Hepatocyte (in vitro differentiated cells): ENCODE measurements at regions not wholly inside any gene's neighbourhood (a gene's known extent, or its start where the extent isn't known, plus 50 kb on each side); places are given as distances from the start of the nearest gene placed in this dataset.

Experiments used
- CTCF ChIP-seq: fragments of 200-600 bp; sonication (generic); IDR thresholded peaks from 2 replicates; pipeline ENCODE4 v1.5.1; 2016; ENCODE audit warnings: antibody characterized with exemption, mild to moderate bottlenecking; ENCODE audit not compliant: poor library complexity
- EZH2 ChIP-seq: fragments of 200-600 bp; sonication (generic); IDR thresholded peaks from 2 replicates; pipeline ENCODE4 v1.6.1; 2016; ENCODE audit warnings: antibody characterized with exemption, mild to moderate bottlenecking, borderline replicate concordance
- EZH2phosphoT487 ChIP-seq: fragments of 200-600 bp; sonication (generic); IDR thresholded peaks from one replicate; pipeline ENCODE4 v1.6.1; 2018; ENCODE audit warnings: antibody characterized with exemption, mild to moderate bottlenecking, low read depth, moderate library complexity; ENCODE audit not compliant: unreplicated experiment, severe bottlenecking

GRCh38 chr2:180647621-180648020, 332.8 kb upstream of the UBE2E3 start:
- TF ChIP-seq EZH2 (no peak), CTCF (no peak), EZH2phosphoT487 (no peak)
